ENCODE measurements at regions not wholly inside any gene's neighbourhood (a gene's known extent, or its start where the extent isn't known, plus 50 kb on each side); places are given as distances from the start of the nearest gene placed in this dataset.

DNA sequence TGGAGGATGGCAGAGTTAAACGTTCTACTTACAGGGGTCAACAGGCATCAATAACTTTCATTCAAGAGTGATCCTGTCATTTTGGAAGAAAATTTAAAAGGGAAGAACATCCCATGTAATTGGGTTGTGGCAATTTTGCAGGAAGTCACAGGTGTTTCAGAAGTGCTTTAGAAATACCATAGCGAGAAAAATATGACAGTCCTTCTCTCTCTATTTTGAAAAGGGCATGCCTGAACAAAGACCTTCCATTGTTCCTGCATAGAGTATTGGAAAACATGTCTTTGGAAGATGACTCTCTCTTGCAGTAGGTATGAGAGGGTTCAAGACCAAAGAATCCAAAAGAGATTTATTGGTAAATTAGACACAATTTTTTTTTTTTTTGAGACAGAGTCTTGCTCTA is 81.8 kb upstream of the SERTAD2 start:
- TF ChIP-seq, protein P1, sequence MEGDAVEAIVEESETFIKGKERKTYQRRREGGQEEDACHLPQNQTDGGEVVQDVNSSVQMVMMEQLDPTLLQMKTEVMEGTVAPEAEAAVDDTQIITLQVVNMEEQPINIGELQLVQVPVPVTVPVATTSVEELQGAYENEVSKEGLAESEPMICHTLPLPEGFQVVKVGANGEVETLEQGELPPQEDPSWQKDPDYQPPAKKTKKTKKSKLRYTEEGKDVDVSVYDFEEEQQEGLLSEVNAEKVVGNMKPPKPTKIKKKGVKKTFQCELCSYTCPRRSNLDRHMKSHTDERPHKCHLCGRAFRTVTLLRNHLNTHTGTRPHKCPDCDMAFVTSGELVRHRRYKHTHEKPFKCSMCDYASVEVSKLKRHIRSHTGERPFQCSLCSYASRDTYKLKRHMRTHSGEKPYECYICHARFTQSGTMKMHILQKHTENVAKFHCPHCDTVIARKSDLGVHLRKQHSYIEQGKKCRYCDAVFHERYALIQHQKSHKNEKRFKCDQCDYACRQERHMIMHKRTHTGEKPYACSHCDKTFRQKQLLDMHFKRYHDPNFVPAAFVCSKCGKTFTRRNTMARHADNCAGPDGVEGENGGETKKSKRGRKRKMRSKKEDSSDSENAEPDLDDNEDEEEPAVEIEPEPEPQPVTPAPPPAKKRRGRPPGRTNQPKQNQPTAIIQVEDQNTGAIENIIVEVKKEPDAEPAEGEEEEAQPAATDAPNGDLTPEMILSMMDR (IDR thresholded peaks at IDR 0.05) = no peak
- TF ChIP-seq EP300 (IDR thresholded peaks at IDR 0.05) = no peak
- no peak for TF ChIP-seq POLR2A (IDR thresholded peaks at IDR 0.05)
- no peak for TF ChIP-seq POLR2AphosphoS5 (IDR thresholded peaks at IDR 0.05)
